Hippocampal formation (tissue), 2 donors: ENCODE measurements at regions not wholly inside any gene's neighbourhood (a gene's known extent, or its start where the extent isn't known, plus 50 kb on each side); places are given as distances from the start of the nearest gene placed in this dataset.
"Not testable (repeated sequence)": the region's sequence is repeated elsewhere in the genome, so short reads cannot be mapped to it uniquely, and the experiment has no call there.

Experiments used
- DNase-seq, 2 donors: peaks; one replicate each; lab custom pipeline; 2025; lab: John Stamatoyannopoulos, UW

DNA sequence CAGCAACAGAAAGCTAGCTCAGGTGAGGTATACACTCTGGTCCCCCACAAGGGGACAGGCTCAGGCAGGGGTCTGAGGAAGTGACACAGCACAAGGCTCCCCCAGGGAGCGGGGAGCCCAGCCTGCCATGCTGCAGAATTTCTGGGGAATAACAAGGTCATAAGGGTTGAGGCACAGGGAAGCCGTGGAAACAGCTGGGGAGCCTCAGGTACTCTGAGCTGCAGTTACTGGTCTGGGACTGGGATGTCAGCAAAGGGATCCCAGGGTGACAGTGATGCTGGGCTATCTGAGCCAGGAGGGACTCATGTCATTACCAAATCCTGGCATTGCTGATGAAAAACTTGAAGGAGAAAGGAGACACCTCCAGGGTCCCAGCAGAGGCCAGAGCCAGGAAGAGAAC lies 64.4 kb upstream of the NANOS1 start:
- DNase-seq: no peak

- DNase-seq: no peak
Observed at GRCh38 chr10:118965645-118966044, 63.9 kb upstream of the NANOS1 start.

DNA sequence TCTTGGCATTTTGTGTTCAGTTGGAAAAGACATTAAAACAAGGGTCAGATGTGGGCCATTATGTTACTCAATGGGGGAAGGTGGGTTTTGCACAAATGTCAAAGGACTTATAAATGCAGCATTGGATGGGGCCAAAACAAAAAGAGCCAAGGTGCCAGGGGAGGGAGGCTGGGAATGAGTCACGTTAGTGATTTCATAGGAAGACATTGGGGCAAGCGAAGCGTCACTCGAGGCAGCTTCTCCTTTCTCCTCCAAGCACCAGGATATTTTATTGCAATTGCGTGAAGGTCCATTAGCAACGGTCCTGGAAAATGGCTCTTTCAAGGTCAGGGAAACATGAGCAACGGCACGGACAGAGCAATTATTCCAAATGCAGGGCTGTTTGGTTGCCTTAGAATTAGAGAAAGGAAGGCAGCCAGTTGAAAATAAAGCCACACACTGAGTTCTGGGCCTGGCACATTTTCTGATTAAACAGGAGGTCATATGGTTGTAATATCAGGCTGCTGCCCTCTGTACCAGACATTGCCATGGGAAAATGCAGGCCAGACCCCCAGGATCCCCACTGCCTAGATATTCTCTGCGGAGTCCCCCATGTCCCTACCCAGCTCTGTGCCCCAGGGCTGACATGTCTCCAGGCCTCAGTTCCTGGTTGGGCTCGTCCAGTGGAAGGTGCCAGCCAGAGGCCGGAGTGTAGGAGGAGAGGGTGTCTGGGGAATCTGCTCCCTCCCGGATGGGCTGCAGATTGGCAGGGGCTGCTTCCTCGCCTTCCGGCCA lies 63.3 kb upstream of the NANOS1 start:
- DNase-seq: no peak

DNA sequence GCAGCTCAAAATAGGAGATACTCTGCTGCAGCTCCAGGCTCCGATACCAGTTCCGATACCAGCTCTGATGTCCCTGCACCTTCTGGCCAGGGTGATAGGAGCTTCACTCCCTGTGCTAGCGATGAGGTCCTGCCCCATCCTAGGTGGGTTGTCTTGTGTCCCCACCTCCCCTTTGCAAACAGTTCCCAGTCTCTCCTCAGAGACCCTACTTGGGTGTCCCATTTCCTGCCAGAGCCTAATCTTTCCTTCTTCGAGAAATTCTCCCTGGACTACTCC lies 62.7 kb upstream of the NANOS1 start:
- no peak for DNase-seq

GRCh38 chr10:118967160-118967559 lies 62.4 kb upstream of the NANOS1 start:
- DNase-seq: no peak

GRCh38 chr10:118968060-118968459 lies 61.5 kb upstream of the NANOS1 start:
- DNase-seq: no peak

DNA sequence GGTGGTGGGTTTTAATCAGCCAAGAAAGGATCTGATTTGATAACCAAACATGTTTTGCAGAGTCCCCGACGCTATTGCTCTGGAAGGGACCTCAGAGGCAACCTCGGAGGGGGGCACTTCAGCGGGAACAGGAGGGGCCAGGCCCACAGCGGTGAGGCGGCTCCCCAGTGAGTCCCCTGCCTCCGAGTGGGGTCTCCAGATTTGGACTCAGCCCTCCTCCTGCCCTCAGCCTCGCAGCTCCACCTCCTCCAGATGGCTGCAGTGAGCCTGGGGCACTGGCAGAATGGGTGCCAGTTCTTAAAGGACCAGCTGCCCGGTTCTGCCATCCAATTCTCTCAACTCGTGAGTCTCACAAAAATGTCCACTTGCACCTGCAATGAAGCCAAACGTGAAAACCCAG lies 61.0 kb upstream of the NANOS1 start:
- no peak for DNase-seq

DNA sequence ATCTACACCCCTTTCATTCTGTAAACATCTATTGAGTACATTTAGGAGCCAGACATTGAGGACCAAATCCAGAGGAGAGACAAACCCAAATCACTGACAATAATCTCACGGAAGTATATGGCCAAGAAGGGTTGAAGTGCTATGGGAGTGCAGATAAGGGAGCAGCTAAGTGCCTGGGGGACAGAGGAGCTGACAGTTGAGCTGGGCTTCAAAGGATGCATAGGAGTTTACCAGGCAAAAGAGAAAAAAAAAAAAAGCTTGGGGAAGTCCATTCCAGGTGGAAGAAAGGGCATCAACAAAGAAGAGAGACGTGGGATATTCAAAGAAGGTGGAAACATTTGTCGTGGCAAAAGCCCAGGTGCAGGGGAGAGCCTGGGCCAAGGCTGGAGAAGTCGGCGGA lies 60.5 kb upstream of the NANOS1 start:
- no peak for DNase-seq

DNA sequence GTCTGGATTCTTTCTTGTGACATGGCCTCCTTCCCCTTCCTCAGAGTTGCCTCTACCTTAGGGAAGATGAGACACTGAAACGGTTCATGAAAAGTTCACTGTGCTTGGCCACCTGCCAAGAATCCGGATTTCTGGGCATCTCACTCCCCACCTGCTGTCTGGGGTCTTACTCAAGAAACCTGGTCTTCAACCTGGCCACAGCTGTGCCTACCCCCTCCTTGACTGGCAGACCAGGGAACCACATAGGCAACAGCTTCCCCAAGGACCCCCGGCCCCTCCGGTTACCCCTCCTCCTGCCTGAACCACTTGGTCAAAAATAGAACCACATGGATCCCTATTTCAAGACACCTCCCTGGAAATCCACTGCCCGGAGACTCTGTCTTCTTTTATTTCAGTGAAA lies 58.7 kb upstream of the NANOS1 start:
- DNase-seq: no peak

DNA sequence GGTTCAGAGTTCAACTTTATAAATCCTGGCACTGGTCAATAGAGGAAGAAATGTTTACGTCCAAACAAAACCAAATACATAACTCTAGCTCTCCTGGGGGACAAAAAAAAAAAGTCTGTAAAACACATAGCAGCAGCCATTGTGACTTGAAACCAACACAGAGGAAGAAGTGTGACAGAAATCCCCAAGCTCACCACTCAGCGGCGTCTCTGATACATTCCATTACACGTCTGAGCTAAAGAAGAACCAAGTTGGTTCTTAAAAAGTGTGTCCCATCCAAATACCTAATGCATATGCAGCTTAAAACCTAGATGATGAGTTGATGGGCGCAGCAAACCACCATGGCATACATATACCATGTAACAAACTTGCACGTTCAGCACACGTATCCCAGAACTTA lies 58.3 kb upstream of the NANOS1 start:
- no peak for DNase-seq

GRCh38 chr10:118971876-118972275 lies 57.6 kb upstream of the NANOS1 start:
- DNase-seq: no peak

GRCh38 chr10:118973744-118974143 lies 55.8 kb upstream of the NANOS1 start:
- DNase-seq: no peak

GRCh38 chr10:118974951-118975350 lies 54.6 kb upstream of the NANOS1 start:
- DNase-seq: no peak

DNA sequence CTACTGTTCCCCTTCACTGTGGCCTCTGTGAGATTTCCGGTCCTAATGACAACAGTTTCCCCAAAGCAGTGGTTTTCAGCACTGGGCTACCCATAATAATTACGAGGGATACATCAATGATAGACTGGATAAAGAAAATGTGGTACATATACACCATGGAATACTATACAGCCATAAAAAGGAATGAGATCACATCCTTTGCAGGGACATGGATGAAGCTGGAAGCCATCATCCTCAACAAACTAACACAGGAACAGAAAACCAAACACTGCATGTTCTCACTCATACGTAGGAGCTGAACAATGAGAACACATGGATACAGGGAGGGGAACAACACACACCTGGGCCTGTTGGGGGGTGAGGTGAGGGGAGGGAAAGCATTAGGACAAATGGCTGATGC lies 53.3 kb upstream of the NANOS1 start:
- not testable (repeated sequence) for DNase-seq

- DNase-seq: no peak
Observed at GRCh38 chr10:118977022-118977599, 52.4 kb upstream of the NANOS1 start.

GRCh38 chr10:118977835-118978234 lies 51.7 kb upstream of the NANOS1 start:
- no peak for DNase-seq

DNA sequence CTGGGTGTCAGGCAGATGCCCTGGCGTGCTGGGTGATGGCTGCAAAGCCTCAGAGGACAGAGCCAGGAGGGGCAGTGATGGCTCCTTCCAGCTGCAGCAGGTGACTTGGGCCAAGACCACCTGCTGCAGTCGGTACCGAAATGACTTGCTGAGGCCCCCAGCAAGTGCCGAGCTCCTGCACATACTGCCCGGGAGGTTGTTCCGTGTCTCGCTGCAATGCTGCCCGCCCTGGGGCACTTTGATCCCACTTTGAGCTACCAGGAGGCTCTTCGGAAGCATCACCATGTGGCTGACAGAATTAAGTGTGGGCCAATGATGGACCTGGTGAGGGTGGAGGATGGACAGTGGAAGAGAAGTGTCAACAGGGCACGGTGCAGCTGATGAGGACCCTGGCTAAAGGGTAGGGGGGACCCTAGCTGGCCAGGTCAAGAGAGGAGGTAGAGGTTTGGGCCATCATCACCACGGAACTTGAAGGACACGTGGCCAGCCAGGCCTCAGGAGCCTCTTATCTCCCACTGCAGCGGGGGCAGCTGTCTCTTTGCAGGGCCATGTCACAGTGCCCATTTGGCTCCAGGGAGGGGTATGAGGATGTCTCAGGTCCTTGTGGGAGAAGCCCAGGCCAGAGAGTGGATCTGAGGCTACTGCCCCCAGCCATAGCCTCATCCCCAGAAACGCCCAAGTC lies 51.1 kb upstream of the NANOS1 start:
- DNase-seq: no peak

- no peak for DNase-seq
Observed at GRCh38 chr10:118978998-118979350, 50.5 kb upstream of the NANOS1 start.

GRCh38 chr10:118979661-118980060 lies 49.9 kb upstream of the NANOS1 start:
- DNase-seq: no peak
